22Rv1 (cell line): ENCODE measurements at regions not wholly inside any gene's neighbourhood (a gene's known extent, or its start where the extent isn't known, plus 50 kb on each side); places are given as distances from the start of the nearest gene placed in this dataset.

ENCODE experiments used
- ZFX ChIP-seq: fragments of 450-650 bp; IDR thresholded peaks from 2 replicates; pipeline ENCODE4 v1.6.1; 2017; ENCODE audit warnings: antibody characterized with exemption, borderline replicate concordance
- TF ChIP-seq, protein P1 (sequence below): fragments of 450-650 bp; IDR thresholded peaks from 2 replicates; pipeline ENCODE4 v1.5.1; 2017; ENCODE audit warnings: mild to moderate bottlenecking

DNA sequence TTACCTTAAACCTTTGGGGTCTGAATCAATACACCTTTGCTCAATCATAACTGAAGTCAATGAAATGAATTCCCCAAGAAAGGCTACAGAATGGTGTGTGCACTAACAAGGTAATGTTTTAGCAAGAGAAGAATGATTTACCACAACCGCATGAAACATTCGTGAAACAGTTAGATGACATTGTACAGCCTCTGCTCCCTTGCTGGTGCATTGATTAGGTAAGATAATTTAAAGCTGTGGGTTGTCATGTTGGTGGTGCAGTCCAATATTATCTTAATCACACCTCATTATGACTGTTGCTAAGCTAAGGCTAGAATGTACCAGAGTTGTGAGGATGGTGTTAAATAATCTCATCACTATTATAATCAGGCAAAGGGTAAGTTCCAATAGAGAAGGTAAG lies 1673.2 kb upstream of the PRR20A start:
- TF ChIP-seq, protein P1, sequence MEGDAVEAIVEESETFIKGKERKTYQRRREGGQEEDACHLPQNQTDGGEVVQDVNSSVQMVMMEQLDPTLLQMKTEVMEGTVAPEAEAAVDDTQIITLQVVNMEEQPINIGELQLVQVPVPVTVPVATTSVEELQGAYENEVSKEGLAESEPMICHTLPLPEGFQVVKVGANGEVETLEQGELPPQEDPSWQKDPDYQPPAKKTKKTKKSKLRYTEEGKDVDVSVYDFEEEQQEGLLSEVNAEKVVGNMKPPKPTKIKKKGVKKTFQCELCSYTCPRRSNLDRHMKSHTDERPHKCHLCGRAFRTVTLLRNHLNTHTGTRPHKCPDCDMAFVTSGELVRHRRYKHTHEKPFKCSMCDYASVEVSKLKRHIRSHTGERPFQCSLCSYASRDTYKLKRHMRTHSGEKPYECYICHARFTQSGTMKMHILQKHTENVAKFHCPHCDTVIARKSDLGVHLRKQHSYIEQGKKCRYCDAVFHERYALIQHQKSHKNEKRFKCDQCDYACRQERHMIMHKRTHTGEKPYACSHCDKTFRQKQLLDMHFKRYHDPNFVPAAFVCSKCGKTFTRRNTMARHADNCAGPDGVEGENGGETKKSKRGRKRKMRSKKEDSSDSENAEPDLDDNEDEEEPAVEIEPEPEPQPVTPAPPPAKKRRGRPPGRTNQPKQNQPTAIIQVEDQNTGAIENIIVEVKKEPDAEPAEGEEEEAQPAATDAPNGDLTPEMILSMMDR, result no peak
- no peak for TF ChIP-seq ZFX
